ELF-1 (cell line): ENCODE measurements at regions not wholly inside any gene's neighbourhood (a gene's known extent, or its start where the extent isn't known, plus 50 kb on each side); places are given as distances from the start of the nearest gene placed in this dataset.

Experiments used
- DNase-seq: peaks from one replicate; pipeline ENCODE4 v3.0.0-alpha.2; 2016; ENCODE audit warnings: low read depth, low spot score

DNA sequence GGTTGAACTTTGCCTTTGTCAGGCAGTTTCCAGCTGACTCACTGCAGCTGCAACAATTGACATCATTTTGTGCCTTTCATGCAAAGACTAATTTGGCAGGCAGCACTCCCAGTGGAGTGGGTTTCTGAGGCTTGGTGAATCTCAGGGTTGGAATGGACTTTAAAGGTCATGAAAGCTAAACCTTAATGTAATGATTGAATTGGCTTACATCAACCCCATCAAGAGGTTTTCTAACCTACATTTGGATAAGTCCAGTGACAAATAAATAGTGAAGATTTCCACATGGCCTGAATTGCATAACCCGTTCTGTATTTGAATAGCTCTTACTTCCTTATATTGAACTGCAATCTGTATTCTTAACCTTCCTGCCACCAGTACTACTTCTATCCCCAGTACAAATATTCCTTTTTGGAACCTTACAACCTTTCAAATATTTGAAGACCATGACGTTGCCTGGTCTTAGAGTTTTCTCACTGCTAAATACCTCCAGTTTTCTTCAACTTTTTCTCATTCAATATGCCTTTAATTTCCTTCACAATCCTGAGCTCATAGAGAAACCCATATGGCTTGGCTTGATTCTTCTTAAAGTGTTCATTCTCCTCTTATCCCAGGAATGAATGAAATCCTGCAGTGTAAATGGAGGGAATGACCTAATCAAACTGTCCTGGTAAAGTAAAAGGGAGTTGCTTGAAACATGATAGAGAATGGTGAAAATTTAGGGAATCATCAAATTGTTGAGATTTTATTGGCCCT is 168.1 kb upstream of the NOVA1 start:
- no peak for DNase-seq

DNA sequence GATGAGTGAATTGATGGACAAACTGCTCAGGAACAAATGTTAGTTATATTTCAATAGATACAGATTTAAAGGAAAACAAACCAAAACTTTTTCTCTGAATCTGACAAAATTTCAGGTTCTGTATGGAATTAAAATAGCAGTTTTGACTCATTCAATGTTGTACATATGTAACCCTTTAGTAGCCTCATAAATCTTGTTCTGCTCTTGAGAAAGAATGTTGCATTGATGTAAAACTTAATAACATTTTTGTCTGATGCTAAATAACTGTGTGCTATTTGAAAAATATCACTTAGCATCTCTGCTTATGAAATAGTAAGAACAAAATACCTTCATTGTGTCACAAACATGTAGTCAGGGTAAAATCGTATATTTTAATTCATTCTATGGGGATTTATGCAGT is 168.9 kb upstream of the NOVA1 start:
- no peak for DNase-seq

DNA sequence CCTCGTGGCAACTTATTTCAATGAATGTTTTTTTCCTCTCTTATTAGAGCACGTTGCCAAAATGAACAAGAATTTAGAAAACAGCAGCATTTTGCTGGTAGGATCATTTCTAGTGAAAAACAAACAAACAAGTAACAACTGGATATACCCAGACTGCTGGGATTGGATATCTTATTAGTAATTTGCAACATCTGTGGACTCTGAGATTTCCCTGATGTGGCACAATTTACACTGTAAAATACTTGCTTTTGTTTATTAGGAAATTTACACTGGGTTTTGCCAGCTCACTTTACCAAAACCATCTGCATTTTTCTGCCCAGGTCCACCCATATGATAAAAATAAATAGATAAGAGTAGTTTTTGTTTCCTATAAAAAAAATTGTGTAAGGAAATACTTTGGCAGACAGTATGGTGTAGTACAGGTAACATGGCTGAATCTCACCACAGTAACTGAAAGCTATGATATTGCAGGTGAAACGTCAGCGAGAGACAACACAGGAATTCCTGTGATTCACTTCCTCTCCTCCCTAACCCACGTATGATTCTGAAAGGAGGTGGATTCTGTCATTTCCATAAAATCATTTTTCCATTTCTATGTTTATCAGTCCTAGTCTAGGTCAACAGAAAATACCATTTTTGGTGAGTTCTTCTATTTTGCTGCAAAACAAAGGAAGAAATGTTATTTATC is 176.2 kb upstream of the NOVA1 start:
- DNase-seq: no peak

DNA sequence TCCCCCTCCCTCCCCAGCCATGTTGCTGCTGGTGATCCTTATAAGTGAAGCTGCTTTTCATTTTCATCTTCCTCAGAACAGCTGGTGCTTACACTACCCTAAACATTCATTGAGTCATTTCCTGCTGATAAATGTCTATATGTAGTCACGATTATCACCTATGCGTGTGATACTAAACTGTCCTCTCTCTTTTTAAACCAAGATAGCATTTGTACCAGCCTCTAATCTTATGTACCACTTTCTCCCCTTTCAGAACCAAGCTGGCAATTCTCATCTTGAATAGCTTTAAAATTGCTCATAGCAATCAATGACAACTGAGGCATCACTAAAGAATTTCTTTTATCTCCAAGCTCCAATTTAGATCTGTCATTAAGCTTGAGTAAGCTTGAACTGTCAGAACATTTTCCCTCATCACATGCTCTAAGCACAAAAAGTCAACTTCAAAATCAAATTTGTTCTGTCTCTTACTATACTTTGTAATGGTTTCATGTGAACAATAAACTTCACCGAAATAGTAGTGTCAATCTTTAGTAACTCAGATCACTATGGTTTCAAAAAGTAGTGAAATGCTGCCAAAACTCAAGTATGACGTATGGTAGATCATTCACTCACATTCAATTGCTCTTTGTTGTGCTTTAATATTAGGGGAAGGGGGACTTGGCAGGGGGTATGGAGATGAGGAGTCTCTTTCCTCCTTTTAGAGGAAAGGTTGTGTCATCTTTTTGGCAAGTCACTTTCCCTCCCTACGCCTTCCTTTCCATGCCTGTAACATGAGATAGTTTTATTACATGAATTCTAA is 178.1 kb upstream of the NOVA1 start:
- no peak for DNase-seq

DNA sequence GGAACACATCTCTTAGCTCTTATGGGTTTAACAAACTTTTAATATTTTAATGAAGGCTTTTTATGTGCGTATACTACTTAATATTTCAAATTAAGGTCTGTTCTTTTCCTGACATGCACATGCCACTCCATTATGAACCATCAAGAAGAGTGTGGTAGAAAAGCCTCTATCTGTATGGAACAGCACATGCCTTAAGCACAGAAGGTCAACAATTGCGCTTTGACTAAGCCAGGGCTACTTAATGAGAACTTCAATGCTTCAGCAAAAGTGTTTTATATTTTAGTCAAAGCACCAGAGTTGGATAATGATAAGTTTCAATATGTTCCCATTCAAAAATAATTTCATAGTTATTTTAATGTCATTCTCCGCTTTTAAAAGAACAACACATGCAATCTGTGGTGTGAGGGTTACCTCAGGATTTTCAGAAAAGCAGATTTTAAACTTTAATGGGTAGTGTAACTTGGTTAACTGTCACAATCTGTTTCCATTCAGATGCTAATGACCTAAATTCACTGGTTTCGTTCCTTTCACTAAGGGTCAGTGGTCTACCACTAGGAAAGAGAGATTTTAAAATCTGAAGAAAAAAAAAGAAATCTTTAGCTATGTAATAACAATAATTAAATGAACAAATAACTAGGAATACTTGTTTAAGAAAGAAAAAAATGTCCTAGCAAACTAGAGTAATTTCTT is 193.4 kb upstream of the NOVA1 start:
- DNase-seq: no peak

DNA sequence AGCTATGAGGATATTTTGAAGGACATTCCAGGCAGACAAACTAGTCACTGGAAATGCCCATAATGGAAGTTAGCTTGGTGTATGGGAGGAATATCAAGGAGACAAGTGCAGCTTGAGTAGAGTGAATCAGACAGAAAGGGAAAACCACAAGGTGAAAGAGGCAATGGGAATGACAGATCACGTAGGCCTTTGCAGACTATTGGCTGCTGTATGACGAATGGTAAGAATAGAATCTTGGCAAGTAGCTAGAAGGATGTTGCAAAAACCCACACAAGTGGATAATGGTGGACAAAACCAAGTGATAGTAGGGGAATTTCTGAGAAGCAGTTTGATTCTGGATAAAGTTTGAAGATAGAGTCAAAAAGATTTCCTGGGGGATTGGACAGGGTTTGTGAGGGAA is 196.9 kb upstream of the NOVA1 start:
- no peak for DNase-seq

DNA sequence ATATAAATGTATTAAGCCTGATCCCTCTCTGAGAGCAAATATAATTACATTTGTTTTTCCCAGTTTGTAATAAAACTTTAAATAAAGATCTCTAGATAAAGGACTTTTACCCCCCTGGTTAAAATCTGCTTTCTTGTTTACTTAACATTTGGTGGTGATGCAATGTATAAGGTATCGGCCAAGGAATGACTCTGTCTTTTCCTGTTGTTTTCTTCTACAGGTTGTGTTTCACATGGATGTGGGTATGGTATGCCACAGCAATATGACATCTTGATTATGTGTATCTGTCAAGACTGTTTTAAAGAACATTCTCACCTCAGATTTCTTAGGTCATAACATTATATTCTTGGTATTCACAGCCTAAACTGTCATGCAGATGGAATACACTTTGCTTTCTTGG is 210.6 kb upstream of the NOVA1 start:
- DNase-seq: no peak

DNA sequence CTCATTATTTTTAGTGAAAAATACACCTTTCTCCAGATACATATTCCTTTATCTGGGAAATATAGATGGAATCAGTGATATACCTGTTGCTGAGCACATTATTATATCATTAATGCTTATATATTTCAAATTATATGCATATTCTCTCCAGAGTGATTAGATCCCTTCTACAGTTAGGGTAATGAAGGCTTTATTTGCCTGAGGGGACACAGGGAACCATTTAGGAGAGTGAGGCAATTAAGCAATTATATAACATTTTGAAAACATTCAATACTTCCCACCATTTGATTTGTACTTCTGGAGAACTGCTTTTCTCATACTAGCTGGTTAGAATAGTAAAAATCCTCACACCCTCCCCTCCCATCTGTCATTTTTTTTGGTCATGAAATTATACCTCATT is 212.8 kb upstream of the NOVA1 start:
- no peak for DNase-seq

DNA sequence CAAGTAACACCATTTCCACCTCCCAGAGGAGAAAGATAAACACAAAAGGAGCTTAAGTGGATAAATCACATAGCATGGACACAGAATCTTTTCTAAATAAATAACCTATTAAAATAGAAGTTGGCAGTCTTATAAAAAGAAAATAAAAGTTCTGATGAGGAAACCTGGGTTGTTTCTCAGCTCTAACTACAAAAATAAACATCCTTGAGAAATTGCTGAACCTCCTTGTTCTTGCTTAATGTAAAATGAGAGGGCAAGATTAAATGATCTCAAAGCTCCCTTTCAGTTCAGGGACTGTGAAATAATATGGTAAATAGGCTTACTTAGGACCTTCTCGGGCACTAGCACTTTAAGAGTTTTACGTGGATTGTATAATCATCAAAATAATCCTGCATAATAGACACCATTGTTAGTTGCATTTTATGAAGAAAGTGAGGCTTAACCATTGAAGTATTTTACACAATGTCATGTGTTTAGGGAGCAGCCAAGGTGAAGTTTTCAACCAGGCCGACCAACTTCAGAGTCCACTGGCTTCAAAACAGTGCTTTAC is 214.0 kb upstream of the NOVA1 start:
- DNase-seq: no peak

DNA sequence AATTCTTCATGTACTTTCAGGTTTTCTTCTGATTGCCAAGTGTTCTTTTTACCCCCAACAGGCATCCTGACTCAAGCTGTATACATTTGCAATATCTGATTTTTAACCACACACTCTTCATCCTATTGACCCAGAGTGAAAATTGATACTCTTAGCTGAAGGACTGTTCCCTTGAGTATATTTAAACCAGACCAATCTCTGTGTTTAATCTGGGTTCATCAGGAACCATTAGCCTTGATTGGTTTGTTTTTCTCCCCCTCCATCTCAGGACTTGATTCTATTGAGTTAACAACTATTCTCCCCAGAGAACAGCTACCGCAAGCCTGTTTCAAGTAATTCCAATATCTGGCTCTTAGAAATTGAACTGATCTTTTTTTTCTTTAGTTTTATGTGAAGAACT is 222.3 kb upstream of the NOVA1 start:
- no peak for DNase-seq

DNA sequence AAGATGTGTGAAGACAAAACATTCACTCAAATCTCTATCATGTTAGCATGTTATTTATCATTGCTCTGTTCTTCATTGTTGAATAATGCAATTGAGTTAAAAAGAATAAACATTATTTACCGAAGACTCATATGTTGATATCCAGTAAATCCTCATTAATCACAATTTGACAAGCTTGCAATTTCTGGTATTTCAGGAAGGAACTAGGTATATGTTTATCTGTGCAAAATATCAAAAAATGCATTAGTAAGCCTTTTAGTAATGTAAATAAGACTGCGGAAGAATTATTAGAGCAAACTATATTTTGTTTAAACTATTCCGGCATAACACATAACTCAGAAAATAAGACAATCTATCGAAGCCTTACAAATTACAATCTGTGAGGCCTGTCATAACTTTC is 222.7 kb upstream of the NOVA1 start:
- no peak for DNase-seq

DNA sequence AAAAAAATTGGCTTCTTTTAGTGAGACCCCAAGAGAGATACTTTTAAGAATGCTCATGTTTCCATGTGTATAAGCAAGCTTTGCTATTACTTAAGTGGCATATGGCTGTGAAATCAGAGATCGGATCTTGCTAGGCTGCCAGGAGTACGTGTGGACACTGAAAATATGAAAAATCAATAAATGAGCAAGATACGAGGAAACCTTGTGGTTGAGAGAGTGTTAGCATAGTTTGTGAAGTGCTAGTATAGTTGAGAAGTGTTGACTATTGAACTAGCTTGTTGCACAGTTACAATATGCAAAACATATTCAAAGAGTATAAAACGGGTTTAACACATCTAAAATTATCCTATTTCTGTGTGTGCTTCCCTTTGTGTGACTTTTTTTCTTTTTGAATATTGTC is 230.9 kb upstream of the NOVA1 start:
- no peak for DNase-seq

DNA sequence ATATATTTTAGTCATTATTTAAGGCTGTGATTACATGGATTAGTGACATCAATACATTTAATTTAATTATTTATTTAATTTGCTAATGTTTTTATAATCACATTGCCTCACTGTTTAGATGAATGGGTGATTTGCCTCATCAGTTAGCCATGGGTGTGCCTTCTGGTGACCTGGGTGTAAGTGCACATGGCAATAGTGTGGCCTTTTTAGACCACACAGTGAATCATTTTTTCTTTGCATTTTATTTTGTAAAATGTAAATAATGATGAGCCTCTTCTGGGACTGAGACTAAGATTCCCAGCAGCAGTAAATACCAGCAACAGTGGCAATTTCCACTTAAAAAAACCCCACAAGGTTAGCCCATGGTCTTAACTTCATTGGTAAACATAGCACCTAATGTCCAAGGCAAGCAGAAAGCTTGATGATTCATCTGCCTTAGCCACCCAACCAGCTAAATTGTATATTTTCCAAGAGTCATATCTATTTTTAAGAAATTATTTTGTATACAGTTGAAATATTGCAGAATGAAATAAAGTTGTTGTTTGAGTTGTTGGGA is 235.9 kb upstream of the NOVA1 start:
- no peak for DNase-seq

DNA sequence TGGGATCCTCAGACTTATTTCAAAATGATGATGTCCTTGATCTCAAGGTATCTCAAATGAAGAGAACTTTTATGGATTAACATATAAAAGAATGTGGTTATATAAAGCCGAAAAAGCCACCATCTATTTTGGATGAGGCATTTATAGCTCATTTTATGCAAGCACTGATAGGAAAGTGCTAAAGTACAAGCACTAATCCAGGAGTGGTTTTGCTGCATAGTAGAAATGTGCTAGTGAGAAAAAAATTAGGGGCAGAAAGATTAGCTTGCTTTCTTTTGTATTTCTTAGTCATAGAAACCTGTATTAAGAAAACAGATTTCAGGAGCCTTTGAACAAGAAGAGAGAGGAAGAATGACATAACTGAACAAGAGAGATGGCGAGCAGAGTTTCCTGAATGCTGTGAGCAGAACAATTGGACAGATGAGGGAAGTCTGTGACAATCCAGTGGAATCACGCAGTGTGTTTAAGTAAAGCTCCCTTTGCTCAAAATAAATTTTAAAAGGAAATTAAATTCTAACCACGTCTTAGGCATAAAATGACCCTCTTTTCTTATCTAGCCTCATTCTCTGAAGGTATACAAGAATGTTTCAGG is 238.2 kb upstream of the NOVA1 start:
- DNase-seq: no peak

DNA sequence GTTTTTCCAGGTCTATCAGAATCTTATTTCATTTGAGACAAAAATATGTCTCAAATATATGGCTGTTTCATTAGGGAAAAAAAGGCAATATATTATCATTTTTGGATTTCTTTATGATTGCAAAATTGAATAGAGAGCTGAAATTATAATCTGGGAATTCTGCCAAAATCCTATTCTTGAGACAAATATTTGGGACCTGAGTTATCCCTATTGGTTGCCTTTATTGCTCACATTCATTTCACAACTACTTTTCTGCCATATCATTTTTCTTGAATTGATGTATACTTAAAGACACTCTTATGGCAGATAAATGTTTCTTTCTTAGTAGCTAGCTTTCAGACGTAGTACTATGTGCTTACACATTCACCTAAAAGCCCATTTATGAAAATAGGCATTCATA is 241.6 kb upstream of the NOVA1 start:
- DNase-seq: no peak

DNA sequence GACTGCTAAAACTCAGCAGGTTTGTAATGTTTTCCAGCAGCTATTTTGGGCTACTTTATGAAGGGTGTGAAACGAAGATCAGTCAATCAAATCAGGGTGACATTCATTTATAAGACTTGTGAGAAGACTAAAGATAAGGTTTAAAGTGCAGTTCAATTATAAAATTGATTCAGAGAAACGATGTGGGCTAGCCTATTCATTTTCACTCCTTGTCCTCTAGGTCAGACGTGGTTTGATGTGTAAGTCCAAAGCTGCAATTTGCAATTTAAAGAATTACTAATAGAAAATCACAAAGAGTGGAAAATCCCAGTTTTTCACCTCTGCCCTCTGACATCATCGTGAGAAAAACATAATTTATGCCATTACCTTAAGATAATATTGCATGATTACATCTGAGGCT is 243.5 kb upstream of the NOVA1 start:
- DNase-seq: no peak

DNA sequence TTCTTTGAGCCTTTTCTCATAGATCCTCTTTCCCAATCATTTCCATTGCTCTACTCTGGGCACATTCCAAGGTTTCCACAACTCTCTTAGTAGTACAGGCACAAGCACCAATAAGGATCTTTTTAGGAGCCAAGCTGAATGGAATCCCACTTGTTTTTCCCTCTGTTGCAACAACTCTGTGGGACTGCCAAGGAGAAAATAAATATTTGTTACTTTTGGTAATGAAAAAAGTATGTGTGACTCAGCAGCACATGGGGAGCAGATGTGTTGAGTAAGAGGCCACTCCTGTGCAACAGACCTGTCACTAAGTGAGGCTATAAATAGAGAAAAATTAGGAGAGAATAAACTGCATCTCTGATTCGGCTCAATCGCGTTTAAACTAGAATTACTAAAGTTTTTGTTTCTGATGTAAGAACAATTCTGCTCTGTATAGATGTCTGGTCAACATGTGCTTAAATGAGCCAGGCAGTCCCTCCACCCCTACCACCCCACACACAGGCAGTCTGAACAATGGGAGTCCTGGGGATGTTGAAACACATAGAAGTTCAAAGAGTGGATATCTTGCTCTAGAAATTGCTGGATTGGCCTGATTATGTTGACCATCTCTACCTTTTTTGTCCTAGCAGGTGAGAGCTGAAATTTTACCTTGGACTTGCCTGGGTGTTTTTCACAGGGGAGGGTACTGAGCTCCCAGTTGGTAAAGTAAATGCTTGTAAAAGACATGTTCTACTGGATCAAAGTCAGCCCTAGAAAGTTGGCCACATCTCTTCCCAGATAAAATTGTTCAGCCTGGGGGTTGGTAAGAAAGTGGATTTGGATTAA is 244.3 kb upstream of the NOVA1 start:
- no peak for DNase-seq

DNA sequence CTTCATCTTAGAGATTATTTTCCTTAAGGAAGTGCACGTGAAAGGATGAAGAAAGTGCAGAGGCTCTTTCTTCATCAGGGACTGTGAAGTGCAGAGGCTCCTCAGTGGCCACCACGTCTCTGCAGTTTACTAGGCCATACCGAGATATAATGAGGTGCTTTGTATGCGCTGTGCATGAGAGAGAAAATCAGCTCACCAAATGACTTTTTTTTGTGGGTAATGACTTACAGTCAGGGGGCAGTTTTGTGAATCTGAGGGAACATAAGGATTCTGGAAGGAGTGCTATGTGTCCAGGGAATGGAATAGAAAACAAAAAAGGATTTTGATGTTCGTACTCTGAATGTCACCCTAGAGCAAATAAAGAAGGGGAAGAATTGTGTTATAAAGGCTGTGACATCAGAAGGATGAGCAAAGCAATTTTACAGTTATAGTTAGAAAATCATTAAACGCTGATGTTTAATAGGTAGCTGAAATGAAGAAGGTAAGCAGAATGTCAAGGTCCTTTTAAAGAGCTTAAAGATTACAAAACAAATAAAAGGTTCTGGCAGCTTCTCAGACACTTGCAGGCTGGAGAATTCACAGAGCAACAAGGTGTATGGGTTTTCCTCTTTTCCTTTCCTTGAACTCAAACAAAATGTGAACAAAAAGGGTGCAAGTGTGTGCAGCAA is 247.5 kb upstream of the NOVA1 start:
- no peak for DNase-seq

DNA sequence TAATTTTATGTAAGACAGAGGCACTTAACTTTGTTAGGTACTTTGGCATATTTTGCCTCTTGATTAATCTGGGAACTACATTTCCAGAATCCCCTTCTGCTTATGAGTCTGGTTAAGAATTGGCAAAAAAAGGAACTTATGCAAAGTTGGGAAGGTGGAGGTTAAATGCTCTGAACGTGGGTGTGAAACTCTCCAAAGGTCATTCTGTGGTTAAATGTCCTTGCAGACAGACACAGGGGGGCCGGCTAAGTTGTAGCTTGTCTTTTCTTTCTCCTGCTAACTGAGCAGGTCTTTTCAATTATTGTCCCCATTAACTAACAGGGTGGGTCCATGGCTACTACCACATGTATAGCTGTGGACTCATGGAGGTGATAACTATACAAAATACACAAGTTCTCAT is 248.6 kb upstream of the NOVA1 start:
- DNase-seq: no peak

DNA sequence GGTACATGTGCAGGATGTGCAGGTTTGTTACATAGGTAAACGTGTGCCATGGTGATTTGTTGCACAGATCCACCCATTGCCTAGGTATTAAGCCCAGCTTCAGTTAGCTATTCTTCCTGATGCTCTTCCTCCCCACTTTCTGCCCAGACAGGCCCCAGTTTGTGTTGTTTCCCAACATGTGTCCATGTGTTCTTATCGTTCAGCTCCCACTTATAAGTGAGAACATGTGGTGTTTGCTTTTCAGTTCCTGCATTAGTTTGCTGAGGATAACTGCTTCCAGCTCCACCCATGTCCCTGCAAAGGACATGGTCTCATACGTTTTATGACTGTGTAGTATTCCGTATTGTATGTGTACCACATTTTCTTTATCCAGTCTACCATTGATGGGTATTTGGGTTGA is 251.7 kb upstream of the NOVA1 start:
- DNase-seq: no peak
